Upper lobe of right lung (tissue), 1 donor: ENCODE measurements at regions not wholly inside any gene's neighbourhood (a gene's known extent, or its start where the extent isn't known, plus 50 kb on each side); places are given as distances from the start of the nearest gene placed in this dataset.
"Not testable (repeated sequence)": the region's sequence is repeated elsewhere in the genome, so short reads cannot be mapped to it uniquely, and the experiment has no call there.

ENCODE experiments used
- ATAC-seq: fragments of 200-7000 bp; cut with Tn5 transposase; one replicate; pipeline ENCODE4 v1.9.1; 2020; ENCODE audit warnings: mild to moderate bottlenecking, moderate library complexity
- DNase-seq: peaks from one replicate; pipeline ENCODE4 v3.0.0-alpha.2; 2020
- H3K27ac ChIP-seq: fragments of 200-600 bp; one replicate; pipeline ENCODE4 v1.8.0; 2022
- H3K27me3 ChIP-seq: fragments of 200-600 bp; one replicate; pipeline ENCODE4 v1.8.0; 2022; ENCODE audit warnings: mild to moderate bottlenecking
- H3K36me3 ChIP-seq: fragments of 200-600 bp; one replicate; pipeline ENCODE4 v1.8.0; 2022
- H3K4me1 ChIP-seq: fragments of 200-600 bp; one replicate; pipeline ENCODE4 v1.8.0; 2022
- H3K4me3 ChIP-seq: fragments of 200-600 bp; one replicate; pipeline ENCODE4 v1.8.0; 2022; ENCODE audit warnings: mild to moderate bottlenecking
- H3K9me3 ChIP-seq: fragments of 200-600 bp; one replicate; pipeline ENCODE4 v1.8.0; 2022
- CTCF ChIP-seq: fragments of 200-600 bp; IDR thresholded peaks from one replicate; pipeline ENCODE4 v1.8.0; 2022; ENCODE audit warnings: antibody characterized with exemption
- intact Hi-C: fragments of 100-400 bp; cut with DNase I; formaldehyde crosslinking; loops from one replicate; pipeline ENCODE4 v1.11.0; 2022
- donor health status: DM: no; HTN: yes; CAD: no; lungs with severe emphysema.

GRCh38 chr2:130251535-130251872 is 53.3 kb upstream of the TUBA3E start:
- DNase-seq (no peak), ATAC-seq (no peak)
- Histone ChIP-seq H3K27me3 (peaks cover 15% of the 10 kb centered on the region), H3K9me3 (no peaks in the 10 kb centered on the region), H3K27ac (no peak overlapping the region), H3K4me1 (no peaks in the 10 kb centered on the region), H3K4me3 (no peak overlapping the region), H3K36me3 (no peaks in the 10 kb centered on the region)
- intact Hi-C loops, result no loop called here
- no peak for TF ChIP-seq CTCF

- DNase-seq, H3K27ac ChIP-seq, H3K27me3 ChIP-seq, intact Hi-C loops, H3K9me3 ChIP-seq, ATAC-seq, H3K4me1 ChIP-seq, H3K36me3 ChIP-seq, H3K4me3 ChIP-seq: not testable (repeated sequence)
Observed at GRCh38 chr2:130248355-130248754, 50.1 kb upstream of the TUBA3E start.
